Ovary (tissue), 3 donors: ENCODE measurements at regions not wholly inside any gene's neighbourhood (a gene's known extent, or its start where the extent isn't known, plus 50 kb on each side); places are given as distances from the start of the nearest gene placed in this dataset.

ENCODE experiments used
- POLR2A ChIP-seq: fragments of 450-650 bp; IDR thresholded peaks from one replicate; pipeline ENCODE4 v1.6.1; 2017; ENCODE audit warnings: antibody characterized with exemption, mild to moderate bottlenecking, moderate library complexity
- TF ChIP-seq, protein P1 (sequence below), 3 donors: fragments of 450-650 bp in 2 of 3; fragments of 200-600 bp in 1 of 3; IDR thresholded peaks; one replicate each; pipeline versions ENCODE4 v1.5.1 to v1.8.0; 2016 to 2022; ENCODE audit warnings: antibody characterized with exemption in 3 of 3, mild to moderate bottlenecking in 1 of 3
- donor health status: DM: no; HTN: no; CAD: no.

- TF ChIP-seq, protein P1, sequence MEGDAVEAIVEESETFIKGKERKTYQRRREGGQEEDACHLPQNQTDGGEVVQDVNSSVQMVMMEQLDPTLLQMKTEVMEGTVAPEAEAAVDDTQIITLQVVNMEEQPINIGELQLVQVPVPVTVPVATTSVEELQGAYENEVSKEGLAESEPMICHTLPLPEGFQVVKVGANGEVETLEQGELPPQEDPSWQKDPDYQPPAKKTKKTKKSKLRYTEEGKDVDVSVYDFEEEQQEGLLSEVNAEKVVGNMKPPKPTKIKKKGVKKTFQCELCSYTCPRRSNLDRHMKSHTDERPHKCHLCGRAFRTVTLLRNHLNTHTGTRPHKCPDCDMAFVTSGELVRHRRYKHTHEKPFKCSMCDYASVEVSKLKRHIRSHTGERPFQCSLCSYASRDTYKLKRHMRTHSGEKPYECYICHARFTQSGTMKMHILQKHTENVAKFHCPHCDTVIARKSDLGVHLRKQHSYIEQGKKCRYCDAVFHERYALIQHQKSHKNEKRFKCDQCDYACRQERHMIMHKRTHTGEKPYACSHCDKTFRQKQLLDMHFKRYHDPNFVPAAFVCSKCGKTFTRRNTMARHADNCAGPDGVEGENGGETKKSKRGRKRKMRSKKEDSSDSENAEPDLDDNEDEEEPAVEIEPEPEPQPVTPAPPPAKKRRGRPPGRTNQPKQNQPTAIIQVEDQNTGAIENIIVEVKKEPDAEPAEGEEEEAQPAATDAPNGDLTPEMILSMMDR (IDR thresholded peaks at IDR 0.05) = no peak
- TF ChIP-seq POLR2A = no peak
Observed at GRCh38 chr9:73919712-73920111, 577.4 kb upstream of the RORB start.
